GM23338 (cell line): ENCODE measurements at regions not wholly inside any gene's neighbourhood (a gene's known extent, or its start where the extent isn't known, plus 50 kb on each side); places are given as distances from the start of the nearest gene placed in this dataset.

Experiments
- ATAC-seq: fragments of 200-7000 bp; cut with Tn5 transposase; 3 replicates; pipeline ENCODE4 v1.9.1; 2020
- DNase-seq: peaks from one replicate; pipeline ENCODE4 v3.0.0-alpha.2; 2015; ENCODE audit warnings: low spot score
- H2AFZ ChIP-seq: fragments of 200-600 bp; sonication (generic); 2 replicates; pipeline ENCODE4 v1.8.0; 2016; ENCODE audit warnings: antibody characterized with exemption, mild to moderate bottlenecking, moderate library complexity
- H3F3A ChIP-seq: fragments of 200-600 bp; sonication (generic); replicated peaks from 2 replicates; pipeline ENCODE4 v1.8.0; 2017; ENCODE audit warnings: antibody characterized with exemption, mixed run types, low read depth
- H3K27ac ChIP-seq: fragments of 200-600 bp; sonication (generic); 2 replicates; pipeline ENCODE4 v1.6.1; 2016; ENCODE audit warnings: low read depth
- H3K27me3 ChIP-seq: fragments of 200-600 bp; sonication (generic); 2 replicates; pipeline ENCODE4 v1.8.0; 2016; ENCODE audit warnings: mild to moderate bottlenecking, mixed run types, moderate library complexity; ENCODE audit not compliant: insufficient read depth
- H3K36me3 ChIP-seq: fragments of 200-600 bp; sonication (generic); 2 replicates; pipeline ENCODE4 v1.8.0; 2016; ENCODE audit warnings: mild to moderate bottlenecking; ENCODE audit not compliant: insufficient read depth
- H3K4me1 ChIP-seq: fragments of 200-600 bp; sonication (generic); 2 replicates; pipeline ENCODE4 v1.8.0; 2016; ENCODE audit warnings: mild to moderate bottlenecking, moderate library complexity; ENCODE audit not compliant: insufficient read depth
- H3K4me2 ChIP-seq: fragments of 200-600 bp; sonication (generic); 2 replicates; pipeline ENCODE4 v1.7.1; 2017; ENCODE audit warnings: mixed run types
- H3K4me3 ChIP-seq: fragments of 200-600 bp; sonication (generic); 2 replicates; pipeline ENCODE4 v1.6.1; 2016; ENCODE audit warnings: mixed run types
- H3K79me2 ChIP-seq: fragments of 200-600 bp; sonication (generic); replicated peaks from 2 replicates; pipeline ENCODE4 v1.8.0; 2017; ENCODE audit warnings: mild to moderate bottlenecking; ENCODE audit not compliant: insufficient read depth
- H3K9me2 ChIP-seq: fragments of 200-600 bp; sonication (generic); 2 replicates; pipeline ENCODE4 v1.8.0; 2017; ENCODE audit not compliant: insufficient read depth
- H4K20me1 ChIP-seq: fragments of 200-600 bp; sonication (generic); replicated peaks from 2 replicates; pipeline ENCODE4 v1.8.0; 2017; ENCODE audit warnings: mild to moderate bottlenecking; ENCODE audit not compliant: insufficient read depth
- H3K27ac Mint-ChIP-seq: 2 replicates; pipeline ENCODE4 v1.8.0; 2020; ENCODE audit warnings: inconsistent platforms, mild to moderate bottlenecking, moderate library complexity, mixed read lengths
- H3K27me3 Mint-ChIP-seq: 3 replicates; pipeline ENCODE4 v1.8.0; 2022; ENCODE audit warnings: low read depth, mild to moderate bottlenecking, moderate library complexity, mixed read lengths, inconsistent platforms; ENCODE audit not compliant: insufficient read depth, poor library complexity
- H3K36me3 Mint-ChIP-seq: 3 replicates; pipeline ENCODE4 v1.8.0; 2021; ENCODE audit warnings: low read depth, mild to moderate bottlenecking, inconsistent platforms, moderate library complexity, mixed read lengths
- H3K4me1 Mint-ChIP-seq: 3 replicates; pipeline ENCODE4 v1.8.0; 2020; ENCODE audit warnings: mild to moderate bottlenecking, inconsistent platforms, mixed read lengths
- H3K4me3 Mint-ChIP-seq: 3 replicates; pipeline ENCODE4 v1.8.0; 2021; ENCODE audit warnings: moderate library complexity, mild to moderate bottlenecking, inconsistent platforms, mixed read lengths
- H3K9me3 Mint-ChIP-seq: 3 replicates; pipeline ENCODE4 v1.8.0; 2020; ENCODE audit warnings: moderate library complexity, mild to moderate bottlenecking, inconsistent platforms, mixed read lengths
- ETS1 ChIP-seq: IDR thresholded peaks from 2 replicates; pipeline ENCODE4 v1.6.1; 2016; ENCODE audit warnings: antibody characterized with exemption
- EZH2 ChIP-seq: fragments of 200-600 bp; sonication (generic); IDR thresholded peaks from one replicate; pipeline ENCODE4 v1.8.0; 2017; ENCODE audit warnings: antibody characterized with exemption, mild to moderate bottlenecking, low read depth; ENCODE audit not compliant: unreplicated experiment
- EZH2phosphoT487 ChIP-seq: fragments of 200-600 bp; sonication (generic); IDR thresholded peaks from one replicate; pipeline ENCODE4 v1.8.1; 2018; ENCODE audit warnings: antibody characterized with exemption; ENCODE audit not compliant: unreplicated experiment
- NANOG ChIP-seq: IDR thresholded peaks from 2 replicates; pipeline ENCODE4 v1.6.1; 2016; ENCODE audit warnings: antibody characterized with exemption, borderline replicate concordance
- POLR2AphosphoS5 ChIP-seq: IDR thresholded peaks from 2 replicates; pipeline ENCODE4 v1.6.1; 2016; ENCODE audit warnings: antibody characterized with exemption, low read depth
- REST ChIP-seq: IDR thresholded peaks from one replicate; pipeline ENCODE4 v1.6.1; 2018; ENCODE audit warnings: antibody characterized with exemption; ENCODE audit not compliant: unreplicated experiment
- ZNF331 ChIP-seq: fragments of 250-450 bp; sonication (Bioruptor Pico); IDR thresholded peaks from 2 replicates; pipeline ENCODE4 v1.5.0; 2020; ENCODE audit warnings: low read depth, mild to moderate bottlenecking, moderate library complexity
- ZNF462 ChIP-seq: fragments of 250-450 bp; sonication (Bioruptor Pico); IDR thresholded peaks from 2 replicates; pipeline ENCODE4 v1.5.0; 2020; ENCODE audit warnings: mild to moderate bottlenecking, moderate library complexity

- DNase-seq (no peak), ATAC-seq (no peak)
- Mint-ChIP-seq H3K4me3 (no peak overlapping the region), H3K27ac (no peak overlapping the region), H3K27me3 (peaks cover 2% of the 10 kb centered on the region), H3K4me1 (no peaks in the 10 kb centered on the region), H3K9me3 (no peaks in the 10 kb centered on the region; the same call in 2 of the 3 replicates), H3K36me3 (no peaks in the 10 kb centered on the region)
- no peaks in the 10 kb centered on the region for H3K27me3 ChIP-seq
- H3K36me3 ChIP-seq = no peaks in the 10 kb centered on the region; the same call in 1 of the 2 replicates
- H3K9me2 ChIP-seq = peaks cover 3% of the 10 kb centered on the region; the same call in 1 of the 2 replicates
- H3K27ac ChIP-seq = no peak overlapping the region
- no peak overlapping the region for H2AFZ ChIP-seq
- H3F3A ChIP-seq = no peaks in the 10 kb centered on the region
- no peaks in the 10 kb centered on the region for H3K79me2 ChIP-seq
- no peak for TF ChIP-seq EZH2phosphoT487
- TF ChIP-seq POLR2AphosphoS5 = no peak
- no peak for TF ChIP-seq ETS1
- no peak overlapping the region for H3K4me2 ChIP-seq
- H3K4me1 ChIP-seq = no peaks in the 10 kb centered on the region
- no peaks in the 10 kb centered on the region for H4K20me1 ChIP-seq
- H3K4me3 ChIP-seq = no peak overlapping the region
Observed at GRCh38 chr11:111194860-111195568, 50.5 kb upstream of the POU2AF2 start.

- H2AFZ ChIP-seq = no peak overlapping the region
- no peak overlapping the region for H3K4me2 ChIP-seq
- no peaks in the 10 kb centered on the region for H3F3A ChIP-seq
- Mint-ChIP-seq H3K4me1 (no peaks in the 10 kb centered on the region), H3K9me3 (no peaks in the 10 kb centered on the region; the same call in 2 of the 3 replicates), H3K27me3 (peaks cover 2% of the 10 kb centered on the region), H3K36me3 (no peaks in the 10 kb centered on the region), H3K4me3 (no peak overlapping the region), H3K27ac (no peak overlapping the region)
- no peaks in the 10 kb centered on the region for H3K79me2 ChIP-seq
- H3K9me2 ChIP-seq = peaks cover 3% of the 10 kb centered on the region; the same call in 1 of the 2 replicates
- H3K36me3 ChIP-seq = no peaks in the 10 kb centered on the region; the same call in 1 of the 2 replicates
- ATAC-seq (no peak), DNase-seq (no peak)
- H3K27me3 ChIP-seq = no peaks in the 10 kb centered on the region
- no peak overlapping the region for H3K4me3 ChIP-seq
- H4K20me1 ChIP-seq = no peaks in the 10 kb centered on the region
- H3K4me1 ChIP-seq = no peaks in the 10 kb centered on the region
- H3K27ac ChIP-seq = no peak overlapping the region
- no peak for TF ChIP-seq ZNF331
- TF ChIP-seq ZNF462 (CRISPR knock-in tag) = no peak
- no peak for TF ChIP-seq NANOG
- no peak for TF ChIP-seq REST
- TF ChIP-seq ETS1 = no peak
- TF ChIP-seq EZH2 = no peak
- TF ChIP-seq POLR2AphosphoS5 = no peak
Observed at GRCh38 chr11:111193924-111194490, 51.5 kb upstream of the POU2AF2 start.
